ENCODE measurements at regions not wholly inside any gene's neighbourhood (a gene's known extent, or its start where the extent isn't known, plus 50 kb on each side); places are given as distances from the start of the nearest gene placed in this dataset.

DNA sequence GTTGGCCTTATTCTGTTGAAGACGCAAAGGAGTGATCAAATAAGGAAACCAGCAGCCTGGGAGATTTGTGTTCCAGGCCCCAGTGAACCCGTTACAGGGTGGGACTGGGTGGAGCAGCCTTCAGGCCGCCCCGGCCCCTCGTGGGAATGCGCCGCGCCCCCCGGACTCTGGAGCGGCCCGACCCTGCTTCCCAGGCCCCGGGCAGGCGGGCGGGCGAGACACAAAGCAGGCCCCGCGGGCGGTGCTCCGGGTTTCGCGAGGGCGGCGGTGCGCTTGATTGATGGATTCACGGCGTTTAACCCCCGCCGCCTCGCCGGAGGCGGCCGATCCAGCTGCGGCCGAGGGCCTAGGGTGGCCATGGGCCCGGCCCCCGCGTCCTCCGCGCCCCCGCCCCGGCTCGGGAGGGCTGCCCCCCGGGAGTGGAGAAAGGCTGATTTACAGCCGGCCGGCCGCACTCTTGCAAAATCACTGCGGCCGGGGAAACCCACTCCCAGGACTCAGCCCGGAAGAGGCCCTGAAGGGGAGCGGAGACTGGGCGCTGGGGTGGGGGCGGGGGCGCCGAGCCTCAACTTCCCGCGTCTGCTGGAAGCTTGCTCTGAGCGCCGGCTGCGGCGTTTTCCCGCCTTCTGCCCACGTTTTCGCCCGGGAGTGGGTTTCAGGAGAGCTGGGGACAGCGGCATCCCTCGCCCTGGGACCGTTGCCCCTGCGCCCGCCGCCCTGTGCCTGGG is 299.6 kb upstream of the NFE2L3 start:
- RAD21 ChIA-PET (ENCODE audit: low non-redundant PET in 1 of 2, low total read pairs in 2 of 2, uncharacterized antibody in 2 of 2, unreplicated experiment in 2 of 2): no interaction called here
- H3K9me3 ChIP-seq (ENCODE audit: control insufficient read depth in 1 of 2, insufficient read depth in 1 of 2, low read depth in 1 of 2, low read length in 2 of 2): no peaks in the 10 kb centered on the region
- no peak overlapping the region for H3K4me2 ChIP-seq (ENCODE audit: low read length)
- TF ChIP-seq TCF7L2 (IDR thresholded peaks at IDR 0.05; ENCODE audit: borderline replicate concordance, extremely low read depth, insufficient read depth, insufficient read length) (no peak), CEBPB (IDR thresholded peaks at IDR 0.05; ENCODE audit: low read depth) (no peak), POLR2A (IDR thresholded peaks at IDR 0.05; ENCODE audit: borderline replicate concordance, extremely low read depth, insufficient read depth, insufficient read length) (no peak), ZFX (IDR thresholded peaks at IDR 0.05) (no peak), ZNF274 (IDR thresholded peaks at IDR 0.05; ENCODE audit: low read depth, low read length) (no peak), CBX3 (IDR thresholded peaks at IDR 0.05; ENCODE audit: low read depth) (no peak), SP1 (IDR thresholded peaks at IDR 0.05; ENCODE audit: low read depth) (no peak), JUND (IDR thresholded peaks at IDR 0.05) (no peak), RAD21 (IDR thresholded peaks at IDR 0.05; ENCODE audit: low read depth) (no peak), EZH2phosphoT487 (IDR thresholded peaks at IDR 0.05; ENCODE audit: borderline replicate concordance) (no peak)
- no peaks in the 10 kb centered on the region for H3K9me2 ChIP-seq (ENCODE audit: insufficient read depth)
- no peak overlapping the region for H3K4me3 ChIP-seq (replicated peaks in 1 of 2; ENCODE audit: low read depth in 1 of 2, low read length in 2 of 2)
- intact Hi-C loops (cut with micrococcal nuclease): no loop called here
- H3K4me1 ChIP-seq (ENCODE audit: control insufficient read depth in 1 of 2, insufficient read depth in 2 of 2, low read length in 2 of 2): peaks cover 3 to 23% of the 10 kb centered on the region in 2 experiments; a peak in 3 of 4 replicates
- peaks cover 14% of the 10 kb centered on the region; the same call in 1 of the 2 replicates for H3K27me3 ChIP-seq (ENCODE audit: insufficient read depth, low read length)
- H4K20me1 ChIP-seq (ENCODE audit: insufficient read depth): no peaks in the 10 kb centered on the region
- CTCF ChIA-PET: interaction anchor here (0.8 to 2.2 kb wide), 8 partner anchors 9 to 635 kb away, joined by 4 to 16 read pairs (median 4); no protein-coding TSS in a partner anchor
- DNase-seq (ENCODE audit: low read depth, low spot score): no peak
- H3K36me3 ChIP-seq (ENCODE audit: control insufficient read depth in 1 of 2, insufficient read depth in 2 of 2, low read length in 2 of 2): no peaks in the 10 kb centered on the region
- no peak overlapping the region for H3K9ac ChIP-seq (ENCODE audit: low read length)
- no TSS peak for BruUV-seq (replicated peaks)
- no peak for ATAC-seq
- no peak overlapping the region for H3K27ac ChIP-seq (ENCODE audit: low read depth, low read length)
- POLR2A ChIA-PET: no interaction called here
- no peaks in the 10 kb centered on the region for H3K79me2 ChIP-seq (ENCODE audit: insufficient read depth, low read length)
- H2AFZ ChIP-seq (ENCODE audit: low read depth, low read length, poor library complexity, severe bottlenecking): no peak overlapping the region

DNA sequence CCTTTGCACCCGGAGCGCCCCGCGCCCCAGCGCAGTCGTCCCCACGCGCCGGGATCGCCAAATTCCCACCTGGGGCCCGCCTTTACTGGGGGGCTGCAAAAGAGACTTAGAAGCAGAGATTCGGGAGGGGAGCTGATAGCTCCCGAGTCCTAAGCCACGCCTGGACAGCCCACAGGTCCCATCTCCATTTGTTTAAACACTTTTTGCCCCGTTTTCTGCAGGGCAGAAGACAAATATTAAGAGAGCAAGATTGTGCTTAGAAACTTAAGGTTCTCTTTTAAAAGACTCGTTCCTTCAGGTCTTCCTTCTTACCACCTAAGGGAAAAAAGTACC is 299.1 kb upstream of the NFE2L3 start:
- Histone ChIP-seq H3K9ac (ENCODE audit: low read length) (no peak overlapping the region), H3K27me3 (ENCODE audit: insufficient read depth, low read length) (peaks cover 14% of the 10 kb centered on the region; the same call in 1 of the 2 replicates), H3K27ac (ENCODE audit: low read depth, low read length) (no peak overlapping the region), H3K9me2 (ENCODE audit: insufficient read depth) (no peaks in the 10 kb centered on the region), H3K79me2 (ENCODE audit: insufficient read depth, low read length) (no peaks in the 10 kb centered on the region), H3K36me3 (ENCODE audit: control insufficient read depth in 1 of 2, insufficient read depth in 2 of 2, low read length in 2 of 2) (no peaks in the 10 kb centered on the region), H4K20me1 (ENCODE audit: insufficient read depth) (no peaks in the 10 kb centered on the region), H3K9me3 (ENCODE audit: control insufficient read depth in 1 of 2, insufficient read depth in 1 of 2, low read depth in 1 of 2, low read length in 2 of 2) (no peaks in the 10 kb centered on the region), H2AFZ (ENCODE audit: low read depth, low read length, poor library complexity, severe bottlenecking) (no peak overlapping the region), H3K4me1 (ENCODE audit: control insufficient read depth in 1 of 2, insufficient read depth in 2 of 2, low read length in 2 of 2) (peaks cover 3 to 25% of the 10 kb centered on the region in 2 experiments; a peak in 3 of 4 replicates), H3K4me3 (replicated peaks in 1 of 2; ENCODE audit: low read depth in 1 of 2, low read length in 2 of 2) (no peak overlapping the region), H3K4me2 (ENCODE audit: low read length) (no peak overlapping the region)
- ChIA-PET POLR2A (no interaction called here), CTCF (interaction anchor here (2.2 kb wide), 1 partner anchor 462 kb away, joined by 16 read pairs; no protein-coding TSS in a partner anchor), RAD21 (ENCODE audit: low non-redundant PET in 1 of 2, low total read pairs in 2 of 2, uncharacterized antibody in 2 of 2, unreplicated experiment in 2 of 2) (no interaction called here)
- BruUV-seq (replicated peaks): no TSS peak
- ATAC-seq (no peak), DNase-seq (ENCODE audit: low read depth, low spot score) (no peak)
- intact Hi-C loops (cut with micrococcal nuclease): no loop called here
- no peak for TF ChIP-seq FOSL1 (IDR thresholded peaks at IDR 0.05; ENCODE audit: low read depth)
- TF ChIP-seq REST (IDR thresholded peaks at IDR 0.05; ENCODE audit: low read depth): no peak
- no peak for TF ChIP-seq JUND (IDR thresholded peaks at IDR 0.05)
- TF ChIP-seq TCF7L2 (IDR thresholded peaks at IDR 0.05; ENCODE audit: borderline replicate concordance, extremely low read depth, insufficient read depth, insufficient read length): no peak
- no peak for TF ChIP-seq EGR1 (IDR thresholded peaks at IDR 0.05; ENCODE audit: low read depth)
- TF ChIP-seq CEBPB (IDR thresholded peaks at IDR 0.05; ENCODE audit: low read depth): no peak
- TF ChIP-seq ZNF274 (IDR thresholded peaks at IDR 0.05; ENCODE audit: low read depth, low read length): no peak
- TF ChIP-seq POLR2AphosphoS5 (IDR thresholded peaks at IDR 0.05; ENCODE audit: low read depth, low read length): no peak
- no peak for TF ChIP-seq SP1 (IDR thresholded peaks at IDR 0.05; ENCODE audit: low read depth)
- TF ChIP-seq POLR2A (IDR thresholded peaks at IDR 0.05; ENCODE audit: borderline replicate concordance, extremely low read depth, insufficient read depth, insufficient read length): no peak
- TF ChIP-seq, protein P1, sequence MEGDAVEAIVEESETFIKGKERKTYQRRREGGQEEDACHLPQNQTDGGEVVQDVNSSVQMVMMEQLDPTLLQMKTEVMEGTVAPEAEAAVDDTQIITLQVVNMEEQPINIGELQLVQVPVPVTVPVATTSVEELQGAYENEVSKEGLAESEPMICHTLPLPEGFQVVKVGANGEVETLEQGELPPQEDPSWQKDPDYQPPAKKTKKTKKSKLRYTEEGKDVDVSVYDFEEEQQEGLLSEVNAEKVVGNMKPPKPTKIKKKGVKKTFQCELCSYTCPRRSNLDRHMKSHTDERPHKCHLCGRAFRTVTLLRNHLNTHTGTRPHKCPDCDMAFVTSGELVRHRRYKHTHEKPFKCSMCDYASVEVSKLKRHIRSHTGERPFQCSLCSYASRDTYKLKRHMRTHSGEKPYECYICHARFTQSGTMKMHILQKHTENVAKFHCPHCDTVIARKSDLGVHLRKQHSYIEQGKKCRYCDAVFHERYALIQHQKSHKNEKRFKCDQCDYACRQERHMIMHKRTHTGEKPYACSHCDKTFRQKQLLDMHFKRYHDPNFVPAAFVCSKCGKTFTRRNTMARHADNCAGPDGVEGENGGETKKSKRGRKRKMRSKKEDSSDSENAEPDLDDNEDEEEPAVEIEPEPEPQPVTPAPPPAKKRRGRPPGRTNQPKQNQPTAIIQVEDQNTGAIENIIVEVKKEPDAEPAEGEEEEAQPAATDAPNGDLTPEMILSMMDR (IDR thresholded peaks at IDR 0.05 in 2 of 3, conservative IDR thresholded peaks at IDR 0.05 in 1 of 3; ENCODE audit: borderline replicate concordance in 1 of 3, insufficient read depth in 1 of 3, low read depth in 2 of 3, low read length in 2 of 3): no peak

All from HCT116 (cell line).